Endothelial cell of umbilical vein (primary cell): ENCODE measurements at regions not wholly inside any gene's neighbourhood (a gene's known extent, or its start where the extent isn't known, plus 50 kb on each side); places are given as distances from the start of the nearest gene placed in this dataset.

Source experiments
- BruUV-seq: library from RNA; stranded (reverse); fragments of 400-500 nt; replicated peaks from 2 replicates; lab custom pipeline; 2021; lab: Mats Ljungman, UMichigan
- CTCF ChIA-PET: fragments of 300-600, 350-600 bp; sonication (Branson Sonifier 250); formaldehyde crosslinking; loops from one replicate; lab custom pipeline; 2021; ENCODE audit warnings: antibody characterized with exemption, inconsistent platforms; lab: Charles Lee
- POLR2A ChIA-PET: fragments of 300-600, 350-600 bp; sonication (Branson Sonifier 250); formaldehyde crosslinking; loops from one replicate; lab custom pipeline; 2021; ENCODE audit warnings: antibody characterized with exemption, inconsistent platforms; lab: Charles Lee
- DNase-seq: peaks from one replicate; pipeline ENCODE4 v3.0.0-alpha.2; 2011; ENCODE audit warnings: low read depth, low spot score
- FAIRE-seq: peaks from 2 replicates; lab custom pipeline; 2011; peaks lifted over from hg19 to GRCh38; lab: Jason Lieb, UNC
- H2AFZ ChIP-seq: 2 replicates; pipeline ENCODE4 v1.6.0; 2012; ENCODE audit warnings: low read depth, low read length, control low read depth, inconsistent platforms
- H3K27ac ChIP-seq: 2 replicates; pipeline ENCODE4 v1.5.1; 2011; ENCODE audit warnings: low read depth, mild to moderate bottlenecking, control low read depth, low read length, moderate library complexity; ENCODE audit not compliant: insufficient read depth
- H3K27me3 ChIP-seq, 2 experiments: 2 replicates each; pipeline versions ENCODE4 v1.6.0 to v1.6.1; 2011; ENCODE audit warnings: low read length in 2 of 2, mixed read lengths in 1 of 2; ENCODE audit not compliant: control insufficient read depth in 2 of 2, insufficient read depth in 2 of 2
- H3K36me3 ChIP-seq, 2 experiments: 2 replicates in 1 of 2; 3 replicates in 1 of 2; pipeline ENCODE4 v1.5.1; 2011; ENCODE audit warnings: low read length in 2 of 2, mild to moderate bottlenecking in 1 of 2, moderate library complexity in 1 of 2; ENCODE audit not compliant: control insufficient read depth in 2 of 2, insufficient read depth in 2 of 2; ENCODE audit errors: extremely low read depth in 1 of 2
- H3K4me1 ChIP-seq: 3 replicates; pipeline ENCODE4 v1.5.1; 2011; ENCODE audit warnings: mild to moderate bottlenecking, low read length; ENCODE audit not compliant: control insufficient read depth, insufficient read depth; ENCODE audit errors: extremely low read depth
- H3K4me2 ChIP-seq: 2 replicates; pipeline ENCODE4 v1.6.1; 2011; ENCODE audit warnings: low read length, control low read depth, mixed read lengths; ENCODE audit not compliant: insufficient read depth
- H3K4me3 ChIP-seq, 3 experiments: fragments of 200-600 bp in 1 of 3; sonication (generic), shearing (Covaris generic) in 1 of 3; replicated peaks in 1 of 3; 2 replicates each; pipeline ENCODE4 v1.5.1; 2011 to 2016; ENCODE audit warnings: control low read depth in 3 of 3, low read length in 3 of 3, mild to moderate bottlenecking in 2 of 3, inconsistent platforms in 1 of 3, low read depth in 1 of 3, moderate library complexity in 1 of 3; ENCODE audit not compliant: insufficient read depth in 1 of 3
- H3K79me2 ChIP-seq: 2 replicates; pipeline ENCODE4 v1.6.0; 2012; ENCODE audit warnings: low read length, inconsistent platforms; ENCODE audit not compliant: control insufficient read depth, insufficient read depth
- H3K9ac ChIP-seq: replicated peaks from 2 replicates; pipeline ENCODE3; 2011; ENCODE audit warnings: low read length, control low read depth; ENCODE audit not compliant: insufficient read depth; ENCODE audit errors: extremely low read depth
- H3K9me1 ChIP-seq: replicated peaks from 3 replicates; pipeline ENCODE4 v1.6.0; 2011; ENCODE audit warnings: mild to moderate bottlenecking, low read length; ENCODE audit not compliant: control insufficient read depth, insufficient read depth; ENCODE audit errors: extremely low read depth
- H3K9me3 ChIP-seq: replicated peaks from 2 replicates; pipeline ENCODE4 v1.5.1; 2012; ENCODE audit warnings: low read length, inconsistent platforms; ENCODE audit not compliant: control insufficient read depth, insufficient read depth
- H4K20me1 ChIP-seq: replicated peaks from 2 replicates; pipeline ENCODE3; 2011; ENCODE audit warnings: mild to moderate bottlenecking, low read length; ENCODE audit not compliant: control insufficient read depth, insufficient read depth; ENCODE audit errors: extremely low read depth
- CTCF ChIP-seq, 2 donors: IDR thresholded peaks; 1 replicate in 1 of 2; 2 replicates in 1 of 2; pipeline ENCODE4 v1.5.1; 2011; ENCODE audit warnings: low read length in 2 of 2, mild to moderate bottlenecking in 2 of 2, moderate library complexity in 2 of 2, control low read depth in 1 of 2, inconsistent platforms in 1 of 2, low read depth in 1 of 2; ENCODE audit not compliant: insufficient read depth in 1 of 2; ENCODE audit errors: extremely low read depth in 1 of 2
- EZH2 ChIP-seq: IDR thresholded peaks from 2 replicates; pipeline ENCODE4 v1.6.1; 2012; ENCODE audit warnings: borderline replicate concordance, low read depth, mild to moderate bottlenecking, moderate library complexity, low read length, inconsistent platforms; ENCODE audit not compliant: severe bottlenecking
- FOS ChIP-seq: IDR thresholded peaks from 2 replicates; pipeline ENCODE4 v1.6.1; 2011; ENCODE audit warnings: mild to moderate bottlenecking, low read length, moderate library complexity, borderline replicate concordance; ENCODE audit not compliant: insufficient read depth
- GATA2 ChIP-seq: IDR thresholded peaks from 2 replicates; pipeline ENCODE4 v1.7.0; 2011; ENCODE audit warnings: low read depth, mild to moderate bottlenecking, moderate library complexity, mixed read lengths, low read length; ENCODE audit not compliant: insufficient read length, insufficient read depth
- JUN ChIP-seq: IDR thresholded peaks from 2 replicates; pipeline ENCODE4 v1.6.1; 2011; ENCODE audit warnings: borderline replicate concordance, low read depth; ENCODE audit not compliant: insufficient read length, insufficient read depth
- MAX ChIP-seq: IDR thresholded peaks from 2 replicates; pipeline ENCODE4 v1.6.1; 2011; ENCODE audit not compliant: insufficient read depth, insufficient read length
- MYC ChIP-seq: IDR thresholded peaks from one replicate; pipeline ENCODE4 v1.6.1; 2011; ENCODE audit warnings: mild to moderate bottlenecking, low read depth, low read length
- POLR2A ChIP-seq: IDR thresholded peaks from 2 replicates; pipeline ENCODE4 v1.6.1; 2012; ENCODE audit warnings: low read depth, mild to moderate bottlenecking, control low read depth, low read length
- POLR2AphosphoS5 ChIP-seq: IDR thresholded peaks from 2 replicates; pipeline ENCODE4 v1.6.1; 2012; ENCODE audit warnings: low read depth, mild to moderate bottlenecking, control low read depth, low read length, moderate library complexity; ENCODE audit not compliant: insufficient read depth
- dilution Hi-C: fragments of 300-500 bp; cut with MboI; formaldehyde crosslinking; loops from one replicate; pipeline ENCODE4 v1.15.0; 2019; ENCODE audit warnings: low sequenced_read_pairs; ENCODE audit not compliant: extremely low pct_ligation_motif_present
- intact Hi-C: fragments of 100-400 bp; cut with micrococcal nuclease; formaldehyde crosslinking; loops from one replicate; pipeline ENCODE4 v1.10.0; 2022

GRCh38 chr2:17095340-17095739 is 422.9 kb downstream of the RAD51AP2 start:
- intact Hi-C loops = no loop called here
- H3K4me1 ChIP-seq = no peaks in the 10 kb centered on the region
- BruUV-seq = no TSS peak
- H3K27me3 ChIP-seq = no peaks in the 10 kb centered on the region
- ChIA-PET POLR2A (no interaction called here), CTCF (no interaction called here)
- H3K9me3 ChIP-seq = no peaks in the 10 kb centered on the region
- no peak overlapping the region for H2AFZ ChIP-seq
- no peak overlapping the region for H3K4me2 ChIP-seq
- no peak overlapping the region for H3K27ac ChIP-seq
- no peak overlapping the region for H3K9ac ChIP-seq
- TF ChIP-seq FOS (no peak), JUN (no peak), MYC (no peak), POLR2AphosphoS5 (no peak), POLR2A (no peak), EZH2 (no peak), CTCF (IDR thresholded peaks at IDR 0.05; ENCODE audit: extremely low read depth in 1 of 2, insufficient read depth in 1 of 2, low read depth in 1 of 2, low read length in 2 of 2) (no peak), GATA2 (no peak), MAX (no peak)
- no peaks in the 10 kb centered on the region for H3K36me3 ChIP-seq
- H4K20me1 ChIP-seq = no peaks in the 10 kb centered on the region
- FAIRE-seq (no peak), DNase-seq (no peak)
- no peaks in the 10 kb centered on the region for H3K9me1 ChIP-seq
- H3K79me2 ChIP-seq = no peaks in the 10 kb centered on the region
- dilution Hi-C loops = no loop called here
- H3K4me3 ChIP-seq = no peak overlapping the region
